ENCODE measurements at regions not wholly inside any gene's neighbourhood (a gene's known extent, or its start where the extent isn't known, plus 50 kb on each side); places are given as distances from the start of the nearest gene placed in this dataset.

- Histone ChIP-seq H4K20me1 (ENCODE audit: insufficient read depth) (no peaks in the 10 kb centered on the region), H3K9ac (no peak overlapping the region), H3K4me1 (ENCODE audit: low read depth, poor library complexity, severe bottlenecking) (no peaks in the 10 kb centered on the region), H3K27ac (no peak overlapping the region), H3K27me3 (ENCODE audit: insufficient read depth, low read depth) (no peaks in the 10 kb centered on the region), H3K79me2 (ENCODE audit: insufficient read depth, low read depth) (no peaks in the 10 kb centered on the region), H2AFZ (ENCODE audit: low read depth) (no peak overlapping the region), H3K36me3 (ENCODE audit: insufficient read depth) (no peaks in the 10 kb centered on the region), H3K4me2 (no peak overlapping the region), H3K4me3 (IDR thresholded peaks at IDR 0.05; ENCODE audit: insufficient read depth, low read depth, low read length) (no peak overlapping the region)
- TF ChIP-seq CTCF (conservative IDR thresholded peaks at IDR 0.05; ENCODE audit: low read depth, low read length): no peak
Measured at GRCh38 chr2:19244460-19245363, 113.7 kb downstream of the OSR1 start.

- no peaks in the 10 kb centered on the region for H3K79me2 ChIP-seq (ENCODE audit: insufficient read depth, low read depth)
- H3K9ac ChIP-seq: no peak overlapping the region
- H3K4me3 ChIP-seq (IDR thresholded peaks at IDR 0.05; ENCODE audit: insufficient read depth, low read depth, low read length): no peak overlapping the region
- H3K27ac ChIP-seq: no peak overlapping the region
- no peak overlapping the region for H2AFZ ChIP-seq (ENCODE audit: low read depth)
- no peak overlapping the region for H3K4me2 ChIP-seq
- no peaks in the 10 kb centered on the region for H3K36me3 ChIP-seq (ENCODE audit: insufficient read depth)
- no peaks in the 10 kb centered on the region for H3K27me3 ChIP-seq (ENCODE audit: insufficient read depth, low read depth)
- TF ChIP-seq CTCF (conservative IDR thresholded peaks at IDR 0.05; ENCODE audit: low read depth, low read length): no peak
- no peaks in the 10 kb centered on the region for H3K4me1 ChIP-seq (ENCODE audit: low read depth, poor library complexity, severe bottlenecking)
- no peaks in the 10 kb centered on the region for H4K20me1 ChIP-seq (ENCODE audit: insufficient read depth)
Measured at GRCh38 chr2:19238440-19239060, 119.9 kb downstream of the OSR1 start.

- Histone ChIP-seq H3K79me2 (ENCODE audit: insufficient read depth, low read depth) (no peaks in the 10 kb centered on the region), H3K9ac (no peak overlapping the region), H4K20me1 (ENCODE audit: insufficient read depth) (no peaks in the 10 kb centered on the region), H3K36me3 (ENCODE audit: insufficient read depth) (no peaks in the 10 kb centered on the region), H3K27ac (no peak overlapping the region), H3K4me1 (ENCODE audit: low read depth, poor library complexity, severe bottlenecking) (no peaks in the 10 kb centered on the region), H3K4me3 (IDR thresholded peaks at IDR 0.05; ENCODE audit: insufficient read depth, low read depth, low read length) (no peak overlapping the region), H2AFZ (ENCODE audit: low read depth) (no peak overlapping the region), H3K27me3 (ENCODE audit: insufficient read depth, low read depth) (no peaks in the 10 kb centered on the region), H3K4me2 (no peak overlapping the region)
- TF ChIP-seq CTCF (conservative IDR thresholded peaks at IDR 0.05; ENCODE audit: low read depth, low read length): no peak
Measured at GRCh38 chr2:19235308-19235707, 123.1 kb downstream of the OSR1 start.

- H3K4me3 ChIP-seq (IDR thresholded peaks at IDR 0.05; ENCODE audit: insufficient read depth, low read depth, low read length): no peak overlapping the region
- H3K79me2 ChIP-seq (ENCODE audit: insufficient read depth, low read depth): no peaks in the 10 kb centered on the region
- H3K27ac ChIP-seq: no peak overlapping the region
- no peak overlapping the region for H3K9ac ChIP-seq
- H3K4me1 ChIP-seq (ENCODE audit: low read depth, poor library complexity, severe bottlenecking): no peaks in the 10 kb centered on the region
- no peaks in the 10 kb centered on the region for H3K27me3 ChIP-seq (ENCODE audit: insufficient read depth, low read depth)
- H3K4me2 ChIP-seq: no peak overlapping the region
- H3K36me3 ChIP-seq (ENCODE audit: insufficient read depth): no peaks in the 10 kb centered on the region
- H2AFZ ChIP-seq (ENCODE audit: low read depth): no peak overlapping the region
- H4K20me1 ChIP-seq (ENCODE audit: insufficient read depth): no peaks in the 10 kb centered on the region
- no peak for TF ChIP-seq CTCF (conservative IDR thresholded peaks at IDR 0.05; ENCODE audit: low read depth, low read length)
Measured at GRCh38 chr2:19232312-19232711, 126.1 kb downstream of the OSR1 start.
